SU-DHL-6 (cell line): ENCODE measurements at regions not wholly inside any gene's neighbourhood (a gene's known extent, or its start where the extent isn't known, plus 50 kb on each side); places are given as distances from the start of the nearest gene placed in this dataset.

Experiments used
- CTCF ChIP-seq: fragments of 200-600 bp; sonication (generic); IDR thresholded peaks from one replicate; pipeline ENCODE4 v1.5.1; 2017; ENCODE audit warnings: antibody characterized with exemption, mild to moderate bottlenecking, low read length, moderate library complexity; ENCODE audit not compliant: insufficient read depth, poor library complexity, severe bottlenecking
- EZH2phosphoT487 ChIP-seq: fragments of 200-600 bp; sonication (generic), shearing (Covaris generic); conservative IDR thresholded peaks from 2 replicates; pipeline ENCODE4 v1.6.1; 2018; ENCODE audit warnings: mild to moderate bottlenecking, antibody characterized with exemption, low read length, moderate library complexity, mixed read lengths

GRCh38 chr1:188261849-188262248 is 1433.1 kb downstream of the PLA2G4A start:
- TF ChIP-seq CTCF = no peak
- TF ChIP-seq EZH2phosphoT487 = no peak
